OCI-LY3 (cell line): ENCODE measurements at regions not wholly inside any gene's neighbourhood (a gene's known extent, or its start where the extent isn't known, plus 50 kb on each side); places are given as distances from the start of the nearest gene placed in this dataset.

Experiments used
- EZH2phosphoT487 ChIP-seq: fragments of 200-600 bp; shearing (Covaris generic); IDR thresholded peaks from 2 replicates; pipeline ENCODE4 v1.6.1; 2018; ENCODE audit warnings: antibody characterized with exemption, mixed run types, low read depth
- TF ChIP-seq, protein P1 (sequence below): fragments of 200-600, 300-600 bp; sonication (generic); IDR thresholded peaks from 2 replicates; pipeline ENCODE4 v1.5.1; 2014; ENCODE audit warnings: antibody characterized with exemption, low read length, low read depth

DNA sequence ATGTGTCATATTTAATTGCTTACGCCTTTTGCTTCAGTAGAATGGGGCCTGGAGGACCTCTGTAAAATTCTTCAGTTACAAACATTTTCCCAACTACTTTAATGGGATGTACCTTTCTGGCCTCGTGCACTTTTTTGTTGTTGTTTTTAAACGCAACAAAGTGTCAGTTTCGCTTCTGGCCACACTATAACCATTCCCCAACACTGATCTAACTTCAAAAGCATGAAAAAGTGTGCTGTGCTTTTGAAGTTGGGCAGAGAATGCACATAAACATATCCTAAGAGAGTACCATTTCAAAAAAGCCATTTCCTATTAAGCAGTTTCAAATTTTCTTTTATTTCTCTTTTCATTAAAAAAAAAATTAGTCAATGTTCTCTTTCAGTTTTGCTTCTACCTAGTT is 435.8 kb downstream of the CNTN6 start:
- TF ChIP-seq, protein P1, sequence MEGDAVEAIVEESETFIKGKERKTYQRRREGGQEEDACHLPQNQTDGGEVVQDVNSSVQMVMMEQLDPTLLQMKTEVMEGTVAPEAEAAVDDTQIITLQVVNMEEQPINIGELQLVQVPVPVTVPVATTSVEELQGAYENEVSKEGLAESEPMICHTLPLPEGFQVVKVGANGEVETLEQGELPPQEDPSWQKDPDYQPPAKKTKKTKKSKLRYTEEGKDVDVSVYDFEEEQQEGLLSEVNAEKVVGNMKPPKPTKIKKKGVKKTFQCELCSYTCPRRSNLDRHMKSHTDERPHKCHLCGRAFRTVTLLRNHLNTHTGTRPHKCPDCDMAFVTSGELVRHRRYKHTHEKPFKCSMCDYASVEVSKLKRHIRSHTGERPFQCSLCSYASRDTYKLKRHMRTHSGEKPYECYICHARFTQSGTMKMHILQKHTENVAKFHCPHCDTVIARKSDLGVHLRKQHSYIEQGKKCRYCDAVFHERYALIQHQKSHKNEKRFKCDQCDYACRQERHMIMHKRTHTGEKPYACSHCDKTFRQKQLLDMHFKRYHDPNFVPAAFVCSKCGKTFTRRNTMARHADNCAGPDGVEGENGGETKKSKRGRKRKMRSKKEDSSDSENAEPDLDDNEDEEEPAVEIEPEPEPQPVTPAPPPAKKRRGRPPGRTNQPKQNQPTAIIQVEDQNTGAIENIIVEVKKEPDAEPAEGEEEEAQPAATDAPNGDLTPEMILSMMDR = no peak
- TF ChIP-seq EZH2phosphoT487 = no peak
